ENCODE measurements at regions not wholly inside any gene's neighbourhood (a gene's known extent, or its start where the extent isn't known, plus 50 kb on each side); places are given as distances from the start of the nearest gene placed in this dataset.

- TF ChIP-seq POLR2A (IDR thresholded peaks at IDR 0.05) (no peak), POLR2AphosphoS5 (IDR thresholded peaks at IDR 0.05) (no peak)
- TF ChIP-seq, protein P1, sequence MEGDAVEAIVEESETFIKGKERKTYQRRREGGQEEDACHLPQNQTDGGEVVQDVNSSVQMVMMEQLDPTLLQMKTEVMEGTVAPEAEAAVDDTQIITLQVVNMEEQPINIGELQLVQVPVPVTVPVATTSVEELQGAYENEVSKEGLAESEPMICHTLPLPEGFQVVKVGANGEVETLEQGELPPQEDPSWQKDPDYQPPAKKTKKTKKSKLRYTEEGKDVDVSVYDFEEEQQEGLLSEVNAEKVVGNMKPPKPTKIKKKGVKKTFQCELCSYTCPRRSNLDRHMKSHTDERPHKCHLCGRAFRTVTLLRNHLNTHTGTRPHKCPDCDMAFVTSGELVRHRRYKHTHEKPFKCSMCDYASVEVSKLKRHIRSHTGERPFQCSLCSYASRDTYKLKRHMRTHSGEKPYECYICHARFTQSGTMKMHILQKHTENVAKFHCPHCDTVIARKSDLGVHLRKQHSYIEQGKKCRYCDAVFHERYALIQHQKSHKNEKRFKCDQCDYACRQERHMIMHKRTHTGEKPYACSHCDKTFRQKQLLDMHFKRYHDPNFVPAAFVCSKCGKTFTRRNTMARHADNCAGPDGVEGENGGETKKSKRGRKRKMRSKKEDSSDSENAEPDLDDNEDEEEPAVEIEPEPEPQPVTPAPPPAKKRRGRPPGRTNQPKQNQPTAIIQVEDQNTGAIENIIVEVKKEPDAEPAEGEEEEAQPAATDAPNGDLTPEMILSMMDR (IDR thresholded peaks at IDR 0.05) = no peak
These were observed 127.9 kb downstream of the GLUL start for GRCh38 chr1:182263706-182264105.
